Fibroblast of lung (primary cell): ENCODE measurements at regions not wholly inside any gene's neighbourhood (a gene's known extent, or its start where the extent isn't known, plus 50 kb on each side); places are given as distances from the start of the nearest gene placed in this dataset.
A peak's percentile ranks its signal among the peaks of the same experiment; 100 is the strongest.

Experiments used
- DNase-seq, 2 donors: peaks; one replicate each; pipeline versions ENCODE4 v3.0.0 to v3.0.0-alpha.2; 2010; ENCODE audit warnings: low read depth in 2 of 2
- H2AFZ ChIP-seq: 2 replicates; pipeline ENCODE4 v1.5.1; 2012; ENCODE audit warnings: low read length, control low read depth, inconsistent platforms
- H3K27ac ChIP-seq: 2 replicates; pipeline ENCODE4 v1.5.1; 2011; ENCODE audit warnings: low read length, control low read depth; ENCODE audit not compliant: insufficient read depth
- H3K27me3 ChIP-seq: 2 replicates; pipeline ENCODE4 v1.5.1; 2011; ENCODE audit warnings: mild to moderate bottlenecking, low read length; ENCODE audit not compliant: control insufficient read depth, insufficient read depth
- H3K36me3 ChIP-seq: 2 replicates; pipeline ENCODE4 v1.5.1; 2011; ENCODE audit warnings: low read length; ENCODE audit not compliant: control insufficient read depth, insufficient read depth
- H3K4me1 ChIP-seq: 2 replicates; pipeline ENCODE4 v1.5.1; 2011; ENCODE audit warnings: low read length; ENCODE audit not compliant: control insufficient read depth, insufficient read depth; ENCODE audit errors: extremely low read depth
- H3K4me2 ChIP-seq: 2 replicates; pipeline ENCODE4 v1.5.1; 2011; ENCODE audit warnings: low read length, control low read depth; ENCODE audit not compliant: insufficient read depth; ENCODE audit errors: extremely low read depth
- H3K4me3 ChIP-seq, 4 experiments: fragments of 200-600 bp in 1 of 4; sonication (generic) in 1 of 4; replicated peaks in 1 of 4; 2 replicates each; pipeline ENCODE4 v1.5.1; 2011 to 2016; ENCODE audit warnings: low read length in 4 of 4, low read depth in 3 of 4, mild to moderate bottlenecking in 3 of 4, control low read depth in 2 of 4, inconsistent platforms in 1 of 4, mixed read lengths in 1 of 4; ENCODE audit not compliant: insufficient read depth in 1 of 4; ENCODE audit errors: control extremely low read depth in 1 of 4
- H3K79me2 ChIP-seq: 2 replicates; pipeline ENCODE4 v1.5.1; 2012; ENCODE audit warnings: mild to moderate bottlenecking, low read length, inconsistent platforms; ENCODE audit not compliant: control insufficient read depth, insufficient read depth
- H3K9ac ChIP-seq: 2 replicates; pipeline ENCODE4 v1.5.1; 2011; ENCODE audit warnings: mild to moderate bottlenecking, low read length, control low read depth; ENCODE audit not compliant: insufficient read depth
- H3K9me3 ChIP-seq: 2 replicates; pipeline ENCODE4 v1.5.1; 2012; ENCODE audit warnings: low read depth, low read length; ENCODE audit not compliant: control insufficient read depth, insufficient read depth
- H4K20me1 ChIP-seq: 2 replicates; pipeline ENCODE4 v1.5.1; 2011; ENCODE audit warnings: low read length; ENCODE audit not compliant: control insufficient read depth, insufficient read depth; ENCODE audit errors: extremely low read depth
- CTCF ChIP-seq, 2 donors: IDR thresholded peaks in 1 of 2; conservative IDR thresholded peaks in 1 of 2; 1 replicate in 1 of 2; 2 replicates in 1 of 2; pipeline ENCODE4 v1.5.1; 2011 to 2012; ENCODE audit warnings: low read length in 2 of 2, control low read depth in 1 of 2, inconsistent platforms in 1 of 2, low read depth in 1 of 2, mild to moderate bottlenecking in 1 of 2
- EZH2 ChIP-seq: IDR thresholded peaks from 2 replicates; pipeline ENCODE4 v1.5.1; 2012; ENCODE audit warnings: low read length, control low read depth, mild to moderate bottlenecking; ENCODE audit errors: missing control alignments

- H3K36me3 ChIP-seq, result no peaks in the 10 kb centered on the region
- no peaks in the 10 kb centered on the region for H4K20me1 ChIP-seq
- no peaks in the 10 kb centered on the region for H3K9me3 ChIP-seq
- no peak overlapping the region for H3K9ac ChIP-seq
- peaks cover 6% of the 10 kb centered on the region for H3K4me1 ChIP-seq
- no peaks in the 10 kb centered on the region for H3K27me3 ChIP-seq
- H2AFZ ChIP-seq, result peak overlapping the region; percentile 68
- TF ChIP-seq EZH2, result no peak
- no peak for TF ChIP-seq CTCF (conservative IDR thresholded peaks at IDR 0.05 in 1 of 2, IDR thresholded peaks at IDR 0.05 in 1 of 2; ENCODE audit: low read depth in 1 of 2, low read length in 2 of 2)
- no peak overlapping the region for H3K4me3 ChIP-seq
- peak overlapping the region; percentile 36 for H3K4me2 ChIP-seq
- H3K27ac ChIP-seq, result no peak overlapping the region
- H3K79me2 ChIP-seq, result no peaks in the 10 kb centered on the region
- DNase-seq, result peak; percentile 72 to 74
These were observed 65.5 kb upstream of the ARHGAP20 start for GRCh38 chr11:110777775-110778174.

- no peak overlapping the region for H3K4me2 ChIP-seq
- H2AFZ ChIP-seq, result no peak overlapping the region
- peaks cover 6% of the 10 kb centered on the region for H3K4me1 ChIP-seq
- DNase-seq, result no peak
- no peaks in the 10 kb centered on the region for H3K79me2 ChIP-seq
- TF ChIP-seq CTCF (conservative IDR thresholded peaks at IDR 0.05 in 1 of 2, IDR thresholded peaks at IDR 0.05 in 1 of 2; ENCODE audit: low read depth in 1 of 2, low read length in 2 of 2) (no peak), EZH2 (no peak)
- no peak overlapping the region for H3K9ac ChIP-seq
- no peak overlapping the region for H3K4me3 ChIP-seq
- no peak overlapping the region for H3K27ac ChIP-seq
- H4K20me1 ChIP-seq, result no peaks in the 10 kb centered on the region
- no peaks in the 10 kb centered on the region for H3K27me3 ChIP-seq
- H3K36me3 ChIP-seq, result no peaks in the 10 kb centered on the region
- H3K9me3 ChIP-seq, result no peaks in the 10 kb centered on the region
These were observed 63.8 kb upstream of the ARHGAP20 start for GRCh38 chr11:110776081-110776480.

GRCh38 chr11:110774138-110775014, 62.1 kb upstream of the ARHGAP20 start:
- Histone ChIP-seq H3K4me1 (peaks cover 6% of the 10 kb centered on the region), H4K20me1 (no peaks in the 10 kb centered on the region), H3K27me3 (no peaks in the 10 kb centered on the region), H2AFZ (no peak overlapping the region), H3K27ac (no peak overlapping the region), H3K4me2 (no peak overlapping the region), H3K79me2 (no peaks in the 10 kb centered on the region), H3K4me3 (no peak overlapping the region), H3K36me3 (no peaks in the 10 kb centered on the region), H3K9ac (no peak overlapping the region), H3K9me3 (no peaks in the 10 kb centered on the region)
- DNase-seq, result peak in 1 of 2 donors; percentile 29
- TF ChIP-seq EZH2 (no peak), CTCF (conservative IDR thresholded peaks at IDR 0.05 in 1 of 2, IDR thresholded peaks at IDR 0.05 in 1 of 2; ENCODE audit: low read depth in 1 of 2, low read length in 2 of 2) (no peak)
